HG03060 (cell line): ENCODE measurements at regions not wholly inside any gene's neighbourhood (a gene's known extent, or its start where the extent isn't known, plus 50 kb on each side); places are given as distances from the start of the nearest gene placed in this dataset.
"Not testable (repeated sequence)": the region's sequence is repeated elsewhere in the genome, so short reads cannot be mapped to it uniquely, and the experiment has no call there.

Experiments used
- ATAC-seq: cut with Tn5 transposase; IDR thresholded peaks from one replicate; pipeline ENCODE4 v1.9.1; 2021; ENCODE audit warnings: low read depth, moderate number of reproducible peaks; ENCODE audit not compliant: unreplicated experiment

DNA sequence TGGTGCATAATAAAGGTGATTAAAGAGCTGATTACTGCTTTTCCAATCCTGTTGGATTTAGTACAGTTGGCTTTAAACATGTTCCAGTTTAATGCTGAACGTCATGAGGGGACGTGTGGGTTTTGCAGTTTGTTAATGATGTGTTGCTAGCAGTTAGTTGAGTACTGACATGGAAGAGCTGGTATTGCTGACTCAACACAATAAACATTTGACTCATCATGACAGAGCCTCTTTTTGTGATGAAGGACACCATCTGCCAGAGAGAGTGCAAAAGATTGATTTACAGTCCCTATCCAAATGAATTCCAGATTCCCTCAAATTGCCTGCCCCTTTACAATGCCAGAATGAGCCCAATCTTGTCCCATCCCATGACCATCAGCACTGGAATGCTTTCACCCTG, 346.2 kb upstream of the PRICKLE1 start:
- ATAC-seq = no peak

GRCh38 chr12:42935090-42935489, 345.5 kb upstream of the PRICKLE1 start:
- ATAC-seq = no peak

DNA sequence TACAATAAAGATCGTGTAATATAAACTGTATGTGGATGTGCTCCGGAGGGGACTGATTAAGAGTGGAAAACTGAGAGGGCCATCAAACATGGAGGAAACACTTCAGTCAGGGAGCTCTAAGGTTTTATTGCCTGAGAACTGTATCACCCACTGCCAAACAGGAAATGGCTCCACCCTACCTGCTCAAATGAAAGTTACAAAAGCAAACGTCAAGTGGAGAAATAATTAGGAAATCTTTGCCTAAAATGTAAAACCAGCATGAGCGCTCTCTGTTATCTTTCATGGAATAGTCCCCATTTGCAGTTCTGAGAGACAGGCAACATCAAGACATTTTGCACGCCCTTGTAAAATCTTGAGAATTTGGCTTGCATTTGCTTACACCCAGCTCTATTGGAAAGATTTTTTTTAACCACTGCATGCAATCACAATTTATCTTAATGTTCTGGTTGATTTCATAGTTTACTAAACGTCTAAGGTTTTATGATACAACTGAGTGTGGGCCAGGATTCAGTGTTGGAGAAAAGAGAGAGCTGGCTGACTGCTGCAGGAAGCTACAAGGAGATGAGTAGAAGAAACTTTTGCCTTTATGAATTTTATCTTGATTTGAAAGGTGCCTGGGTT, 344.0 kb upstream of the PRICKLE1 start:
- no peak for ATAC-seq

GRCh38 chr12:42932936-42933335, 343.4 kb upstream of the PRICKLE1 start:
- no peak for ATAC-seq

GRCh38 chr12:42926232-42926631, 336.7 kb upstream of the PRICKLE1 start:
- no peak for ATAC-seq

DNA sequence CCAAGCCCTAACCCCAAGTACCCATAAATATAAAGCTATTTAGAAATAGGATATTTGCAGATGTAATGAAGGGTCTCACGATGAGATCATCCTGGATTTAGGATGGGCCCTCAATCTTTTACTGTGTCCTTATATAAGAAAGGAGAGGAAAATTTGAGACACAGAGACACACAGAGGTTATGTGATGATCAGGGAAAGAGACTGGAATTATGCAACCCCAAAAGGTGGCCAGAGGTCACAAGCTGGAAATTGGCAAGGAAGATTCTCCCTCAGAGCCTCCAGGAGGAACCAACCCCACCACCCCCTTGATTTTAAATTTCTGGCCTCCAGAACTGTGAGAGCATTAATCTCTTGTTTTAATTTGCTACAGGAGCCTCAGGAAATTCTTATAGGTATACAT, 334.9 kb upstream of the PRICKLE1 start:
- ATAC-seq = no peak

DNA sequence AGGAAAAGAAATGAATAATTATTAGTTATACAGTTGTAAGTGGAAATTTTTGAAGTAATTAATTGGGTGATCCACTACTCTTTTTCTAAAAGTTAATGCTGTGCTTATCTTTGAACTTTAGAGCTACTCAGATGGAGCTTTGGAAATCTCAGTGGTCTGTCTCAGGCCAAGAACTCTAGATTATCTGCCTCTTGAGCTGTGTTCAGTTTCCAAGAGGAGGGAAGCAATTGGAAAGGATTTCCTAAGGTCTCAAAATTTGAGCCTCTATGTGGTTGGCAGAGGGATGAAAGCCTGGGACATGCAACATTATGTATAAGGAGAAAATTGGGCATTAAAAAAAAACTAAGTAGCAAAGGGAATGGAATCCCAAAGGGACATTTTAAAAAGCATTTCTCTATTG, 334.0 kb upstream of the PRICKLE1 start:
- ATAC-seq = no peak

- ATAC-seq = no peak
These were observed 333.6 kb upstream of the PRICKLE1 start for GRCh38 chr12:42923156-42923555.

GRCh38 chr12:42922505-42922850, 332.9 kb upstream of the PRICKLE1 start:
- ATAC-seq = no peak

DNA sequence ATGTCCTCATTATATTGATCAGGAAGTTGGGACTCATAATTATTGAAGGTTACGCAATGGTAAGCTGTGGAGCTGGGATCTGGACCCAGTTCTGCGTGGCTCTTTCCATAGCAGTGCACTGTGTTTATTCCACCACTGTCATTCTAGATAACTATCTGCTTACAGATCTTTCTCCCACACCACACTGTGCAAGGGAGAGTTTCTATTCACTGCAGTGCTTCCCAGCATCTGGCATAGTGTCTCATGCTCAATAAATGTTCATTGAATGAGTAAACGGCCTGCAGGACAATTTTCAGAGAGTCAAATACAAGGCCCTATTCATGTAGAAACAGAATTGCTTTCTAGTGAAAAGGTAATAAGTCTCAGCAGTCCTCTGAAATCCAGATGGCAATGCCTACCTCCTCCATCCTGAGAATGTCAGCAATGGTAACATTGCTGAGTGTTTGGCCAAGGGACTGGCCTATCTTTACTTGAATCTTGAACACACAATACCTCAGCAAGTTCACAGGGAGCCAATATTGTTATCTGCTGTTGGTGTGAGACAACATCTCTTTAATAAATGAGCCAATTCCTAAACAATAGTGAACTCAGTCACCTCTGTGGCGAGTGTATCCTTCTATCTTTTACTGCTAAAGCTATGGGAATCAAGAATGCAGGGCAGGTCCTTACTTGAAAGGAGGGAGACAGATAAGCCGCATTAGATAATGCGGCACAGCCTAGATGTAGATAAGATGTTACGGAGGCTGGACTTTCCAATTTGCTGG, 332.4 kb upstream of the PRICKLE1 start:
- ATAC-seq = no peak

DNA sequence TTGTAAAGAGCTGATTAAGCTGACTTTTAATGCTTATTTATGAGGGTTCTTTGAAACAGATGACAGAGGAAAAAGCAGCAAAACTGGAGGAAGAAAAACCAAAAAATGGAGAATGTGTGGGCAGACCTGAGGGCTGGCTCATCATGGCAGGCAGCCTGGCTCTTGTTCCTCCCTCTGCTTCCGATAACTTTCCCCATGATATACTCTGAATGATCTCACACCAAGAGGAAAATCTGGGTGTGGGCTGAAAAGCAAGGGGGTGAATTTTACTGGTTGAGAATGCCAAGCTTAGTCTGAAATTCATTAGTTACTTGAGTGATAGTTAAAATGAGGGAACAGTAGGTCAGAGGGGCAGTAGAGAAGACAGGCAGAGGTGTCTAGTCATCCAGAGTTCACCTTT, 330.1 kb upstream of the PRICKLE1 start:
- no peak for ATAC-seq

GRCh38 chr12:42918443-42918842, 328.9 kb upstream of the PRICKLE1 start:
- no peak for ATAC-seq

DNA sequence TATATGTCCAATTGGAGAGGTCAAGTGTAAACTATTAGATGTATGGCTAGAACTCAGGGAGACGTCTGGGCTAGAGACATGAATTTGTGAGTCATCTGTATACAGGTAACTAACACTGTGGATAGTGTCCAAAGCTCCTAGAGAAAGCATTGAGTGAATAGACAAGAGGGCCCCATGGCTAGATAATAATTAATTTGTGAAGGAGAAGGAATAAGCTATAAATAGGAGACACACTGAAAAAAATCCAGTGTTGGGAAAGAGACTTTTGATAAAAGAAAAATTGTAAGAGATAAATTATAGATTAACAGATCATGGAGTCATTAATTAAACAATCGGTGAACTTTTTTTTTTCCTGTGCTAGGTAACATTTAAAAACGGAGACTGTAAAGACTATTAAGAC, 326.6 kb upstream of the PRICKLE1 start:
- no peak for ATAC-seq

DNA sequence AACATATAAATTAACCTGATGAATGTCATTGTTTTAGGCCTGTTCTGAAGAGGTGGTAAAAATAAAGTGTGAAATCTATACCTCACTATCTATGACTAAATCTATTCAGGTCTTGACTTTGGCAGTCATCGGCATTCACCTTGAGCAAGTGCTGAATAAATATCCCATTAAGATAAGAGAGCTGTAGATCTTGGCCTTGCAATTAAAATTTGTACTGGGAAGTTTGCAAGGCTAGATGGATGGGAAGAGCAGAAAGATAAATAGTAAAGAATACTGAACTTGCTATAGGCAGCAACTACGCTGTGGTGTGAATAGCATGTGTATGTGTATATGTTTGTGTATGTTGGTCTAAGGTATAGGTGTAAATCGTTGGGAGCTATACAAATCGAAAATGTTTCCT, 325.9 kb upstream of the PRICKLE1 start:
- ATAC-seq = no peak

- ATAC-seq = no peak
These were observed 322.8 kb upstream of the PRICKLE1 start for GRCh38 chr12:42912367-42912766.

- ATAC-seq = no peak
These were observed 321.1 kb upstream of the PRICKLE1 start for GRCh38 chr12:42910656-42911055.

GRCh38 chr12:42908712-42909111, 319.2 kb upstream of the PRICKLE1 start:
- no peak for ATAC-seq

DNA sequence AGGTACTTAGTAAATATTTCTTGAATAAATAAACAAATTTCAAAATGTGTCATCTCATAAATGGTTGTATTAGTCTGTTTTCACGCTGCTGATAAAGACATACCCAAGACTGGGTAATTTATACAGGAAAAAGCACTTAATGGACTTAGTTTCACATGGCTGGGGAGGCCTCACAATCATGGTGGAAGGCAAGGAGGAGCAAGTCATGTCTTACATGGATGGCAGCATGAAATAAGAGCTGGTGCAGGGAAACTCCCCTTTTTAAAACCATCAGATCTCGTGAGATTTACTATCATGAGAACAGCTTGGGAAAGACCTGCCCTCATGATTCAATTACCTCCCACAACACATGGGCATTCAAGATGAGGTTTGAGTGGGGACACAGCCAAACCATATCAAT, 317.3 kb upstream of the PRICKLE1 start:
- not testable (repeated sequence) for ATAC-seq

DNA sequence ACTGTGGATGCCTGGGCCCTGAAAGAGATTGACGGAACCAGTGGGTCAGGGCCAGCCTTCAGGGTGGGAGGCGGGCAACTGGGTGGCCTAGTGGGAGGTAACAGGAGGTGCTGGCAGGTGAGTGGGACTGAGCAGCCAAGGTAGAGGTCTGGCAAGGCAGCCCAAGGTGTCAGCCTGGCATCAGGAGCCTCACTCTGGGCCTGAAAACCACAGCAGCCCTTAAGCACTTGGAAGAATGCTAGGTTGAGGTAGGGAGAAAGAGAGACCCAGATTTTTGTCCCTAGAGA, 315.8 kb upstream of the PRICKLE1 start:
- ATAC-seq = no peak

DNA sequence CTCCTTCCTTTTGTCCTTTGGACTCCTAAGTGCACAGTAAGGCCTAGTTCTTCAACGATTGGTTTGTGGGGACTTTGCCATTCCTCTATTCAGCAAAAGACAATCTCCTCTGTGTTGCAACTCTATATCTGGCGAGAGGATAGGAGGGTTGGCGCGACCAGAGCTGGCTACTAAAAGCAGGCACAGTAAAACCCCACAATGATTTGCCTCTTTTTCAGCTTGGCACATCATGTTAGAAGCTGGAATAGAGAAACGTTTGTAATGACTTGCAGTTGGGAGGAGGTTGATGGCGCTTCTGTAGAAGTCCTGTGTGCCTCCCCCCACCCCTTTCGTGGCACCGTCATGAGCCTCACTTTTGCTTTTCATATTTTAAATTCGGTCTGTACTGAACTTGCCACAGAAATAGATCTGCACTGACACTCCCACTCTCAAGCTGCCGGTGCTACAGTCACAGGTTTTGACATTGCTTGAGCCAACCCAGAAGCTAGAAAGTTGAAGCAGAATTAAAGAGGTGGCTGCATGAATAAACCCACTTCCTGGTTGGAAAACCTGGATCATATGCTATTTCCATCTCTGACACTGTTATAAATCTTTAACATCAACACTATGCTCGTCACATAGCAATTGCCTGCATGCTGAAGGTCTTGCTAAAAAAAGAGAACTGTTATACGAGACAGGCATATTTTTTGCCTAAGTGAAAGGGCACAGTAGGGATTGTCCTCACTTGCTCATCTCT, 315.3 kb upstream of the PRICKLE1 start:
- ATAC-seq = no peak

GRCh38 chr12:42903736-42904135, 314.2 kb upstream of the PRICKLE1 start:
- ATAC-seq = no peak

- ATAC-seq = no peak
These were observed 312.5 kb upstream of the PRICKLE1 start for GRCh38 chr12:42902001-42902400.
